ENCODE measurements at regions not wholly inside any gene's neighbourhood (a gene's known extent, or its start where the extent isn't known, plus 50 kb on each side); places are given as distances from the start of the nearest gene placed in this dataset.

DNA sequence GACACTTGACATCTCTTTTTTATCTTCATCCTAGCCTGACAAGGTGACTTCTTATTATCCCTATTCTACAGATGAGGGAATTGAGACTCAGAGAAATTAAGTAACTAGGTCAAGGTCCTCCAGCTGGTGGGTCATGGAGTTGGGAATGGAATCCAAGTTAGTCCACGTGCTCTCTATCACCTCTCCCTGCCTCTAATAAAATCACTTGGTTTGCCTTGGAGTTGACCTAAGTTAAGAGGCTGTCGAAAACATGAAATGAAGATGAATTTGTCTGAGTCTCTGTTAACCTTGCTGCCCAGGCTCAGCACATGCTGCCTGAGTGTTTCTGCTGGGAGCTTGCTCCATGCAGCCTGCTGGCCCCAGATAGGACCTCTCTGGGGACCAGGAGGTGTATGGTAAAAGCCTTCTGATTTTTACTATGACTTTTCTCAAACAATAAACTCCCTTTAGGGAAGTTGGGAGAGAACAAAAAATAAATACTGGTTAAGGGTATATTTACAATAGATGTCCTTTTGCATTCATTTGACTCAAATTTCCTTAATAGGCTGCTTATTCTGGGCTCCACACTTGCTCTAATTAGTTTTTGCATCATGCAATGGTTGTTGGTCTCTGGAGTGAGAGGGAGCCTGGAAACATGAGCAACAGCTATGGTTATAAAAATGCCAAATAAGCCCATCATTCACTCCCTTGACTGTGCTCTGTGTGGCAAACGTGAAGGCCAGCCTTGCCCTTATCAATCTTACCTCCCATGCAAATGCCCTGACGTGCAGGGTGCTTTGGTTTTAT, 61.6 kb upstream of the DHX15 start:
- no peak for TF ChIP-seq CTCF (optimal IDR thresholded peaks at IDR 0.05 in 1 of 3, IDR thresholded peaks at IDR 0.05 in 1 of 3, conservative IDR thresholded peaks at IDR 0.05 in 1 of 3; ENCODE audit: extremely low read depth in 1 of 3, insufficient read depth in 2 of 3, low read length in 3 of 3)
- no peak for TF ChIP-seq EZH2 (IDR thresholded peaks at IDR 0.05; ENCODE audit: low read length)

Data from keratinocyte (primary cell).